Esophagus squamous epithelium (tissue), 5 donors: ENCODE measurements at regions not wholly inside any gene's neighbourhood (a gene's known extent, or its start where the extent isn't known, plus 50 kb on each side); places are given as distances from the start of the nearest gene placed in this dataset.
"Not testable (repeated sequence)": the region's sequence is repeated elsewhere in the genome, so short reads cannot be mapped to it uniquely, and the experiment has no call there.

Experiments
- DNase-seq: peaks from one replicate; lab custom pipeline; 2025; lab: John Stamatoyannopoulos, UW
- H3K27ac ChIP-seq, 4 donors: fragments of 200-600 bp; sonication (generic); one replicate each; pipeline ENCODE4 v1.5.1; 2016 to 2019; ENCODE audit warnings: mild to moderate bottlenecking in 1 of 4
- H3K27me3 ChIP-seq, 4 donors: fragments of 200-600 bp; sonication (generic); 1 replicate in 3 of 4; 2 replicates in 1 of 4; pipeline versions ENCODE4 v1.5.1 to v1.6.0; 2017 to 2021; ENCODE audit warnings: antibody characterized with exemption in 1 of 4
- H3K36me3 ChIP-seq, 3 donors: fragments of 200-600 bp; sonication (generic); one replicate each; pipeline ENCODE4 v1.5.1; 2016 to 2019
- H3K4me1 ChIP-seq, 3 donors: fragments of 200-600 bp; sonication (generic); one replicate each; pipeline ENCODE4 v1.5.1; 2017 to 2019
- H3K4me3 ChIP-seq, 4 donors: fragments of 200-600 bp; sonication (generic); 1 replicate in 3 of 4; 2 replicates in 1 of 4; pipeline ENCODE4 v1.5.1; 2016 to 2019; ENCODE audit warnings: mild to moderate bottlenecking in 2 of 4, moderate library complexity in 1 of 4
- H3K9me3 ChIP-seq, 3 donors: fragments of 200-600 bp; sonication (generic); one replicate each; pipeline ENCODE4 v1.5.1; 2016 to 2019
- CTCF ChIP-seq, 6 experiments: fragments of 450-650 bp in 4 of 6; fragments of 200-600 bp in 2 of 6; sonication (generic) in 2 of 6; IDR thresholded peaks; one replicate each; pipeline ENCODE4 v1.5.1; 2016 to 2019; ENCODE audit warnings: antibody characterized with exemption in 6 of 6, mild to moderate bottlenecking in 4 of 6, moderate library complexity in 4 of 6
- POLR2A ChIP-seq, 4 donors: fragments of 450-650 bp; IDR thresholded peaks; one replicate each; pipeline ENCODE4 v1.6.1; 2017; ENCODE audit warnings: antibody characterized with exemption in 4 of 4, mild to moderate bottlenecking in 4 of 4, moderate library complexity in 3 of 4
- WGBS, 2 donors: methylation state at CpG; one replicate each; pipeline ENCODE4 v1.1.5; 2018; 5-methylcytosine and 5-hydroxymethylcytosine counted together
- intact Hi-C: fragments of 100-400 bp; cut with DNase I; formaldehyde crosslinking; loops from one replicate; pipeline ENCODE4 v1.15.0; 2022
- donor health status: DM: yes; HTN: yes; CAD: no.

- no peak for DNase-seq
- intact Hi-C loops: no loop called here
- Histone ChIP-seq H3K36me3 (no peaks in the 10 kb centered on the region), H3K27ac (no peak overlapping the region), H3K27me3 (no peaks in the 10 kb centered on the region), H3K4me1 (no peaks in the 10 kb centered on the region), H3K9me3 (no peaks in the 10 kb centered on the region), H3K4me3 (no peak overlapping the region)
- TF ChIP-seq POLR2A (IDR thresholded peaks at IDR 0.05) (no peak), CTCF (IDR thresholded peaks at IDR 0.05) (no peak)
These were observed 517.3 kb downstream of the DIPK2A start for GRCh38 chr3:144488927-144489326.

- Histone ChIP-seq H3K36me3 (no peaks in the 10 kb centered on the region), H3K9me3 (no peaks in the 10 kb centered on the region), H3K27ac (no peak overlapping the region), H3K4me3 (no peak overlapping the region), H3K4me1 (peaks cover 0 to 12% (median 0%) of the 10 kb centered on the region in 3 donors), H3K27me3 (no peaks in the 10 kb centered on the region)
- intact Hi-C loops: no loop called here
- TF ChIP-seq CTCF (IDR thresholded peaks at IDR 0.05): no peak
- no peak for TF ChIP-seq POLR2A (IDR thresholded peaks at IDR 0.05)
- no peak for DNase-seq
These were observed 519.7 kb downstream of the DIPK2A start for GRCh38 chr3:144491333-144491732.

GRCh38 chr3:144494651-144495050 is 523.0 kb downstream of the DIPK2A start:
- DNase-seq, H3K36me3 ChIP-seq, intact Hi-C loops, H3K4me3 ChIP-seq, H3K27ac ChIP-seq, H3K9me3 ChIP-seq, H3K27me3 ChIP-seq: not testable (repeated sequence)
- H3K4me1 ChIP-seq: peaks cover 0 to 22% (median 0%) of the 10 kb centered on the region in 3 donors
- WGBS, 2 donors: 60 to 97% methylated on average over 1 to 19 of the region's 20 CpGs

- H3K9me3 ChIP-seq: no peaks in the 10 kb centered on the region
- 22 to 37% methylated on average over 4 of the region's 4 CpGs for WGBS, 2 donors
- intact Hi-C loops: no loop called here
- no peaks in the 10 kb centered on the region for H3K36me3 ChIP-seq
- no peak for DNase-seq
- H3K27me3 ChIP-seq: no peaks in the 10 kb centered on the region
- peak overlapping the region in 1 of 4 donors; percentile 10 for H3K4me3 ChIP-seq
- TF ChIP-seq POLR2A (IDR thresholded peaks at IDR 0.05) (no peak), CTCF (IDR thresholded peaks at IDR 0.05) (no peak)
- peak overlapping the region; percentile 25 to 80 (median 49) for H3K27ac ChIP-seq
- H3K4me1 ChIP-seq: peaks cover 0 to 22% (median 0%) of the 10 kb centered on the region in 3 donors
These were observed 524.7 kb downstream of the DIPK2A start for GRCh38 chr3:144496141-144496835.

- no peak for TF ChIP-seq POLR2A (IDR thresholded peaks at IDR 0.05)
- no peak for TF ChIP-seq CTCF (IDR thresholded peaks at IDR 0.05)
- 87 to 100% methylated on average over 2 of the region's 2 CpGs for WGBS, 2 donors
- Histone ChIP-seq H3K36me3 (no peaks in the 10 kb centered on the region), H3K9me3 (no peaks in the 10 kb centered on the region), H3K27ac (no peak overlapping the region), H3K4me1 (peaks cover 0 to 22% (median 0%) of the 10 kb centered on the region in 3 donors), H3K4me3 (no peak overlapping the region), H3K27me3 (no peaks in the 10 kb centered on the region)
- intact Hi-C loops: no loop called here
- no peak for DNase-seq
These were observed 525.8 kb downstream of the DIPK2A start for GRCh38 chr3:144497452-144497851.
